ENCODE measurements at regions not wholly inside any gene's neighbourhood (a gene's known extent, or its start where the extent isn't known, plus 50 kb on each side); places are given as distances from the start of the nearest gene placed in this dataset.

- no peak for TF ChIP-seq CTCF (IDR thresholded peaks at IDR 0.05; ENCODE audit: borderline replicate concordance, extremely low read depth, low read length, poor library complexity, severe bottlenecking)
- no peak for TF ChIP-seq EZH2 (IDR thresholded peaks at IDR 0.05; ENCODE audit: borderline replicate concordance, low read depth, low read length, severe bottlenecking)
Observed at GRCh38 chr7:25861601-25862260, 290.3 kb upstream of the NFE2L3 start.
